ENCODE measurements at regions not wholly inside any gene's neighbourhood (a gene's known extent, or its start where the extent isn't known, plus 50 kb on each side); places are given as distances from the start of the nearest gene placed in this dataset.

DNA sequence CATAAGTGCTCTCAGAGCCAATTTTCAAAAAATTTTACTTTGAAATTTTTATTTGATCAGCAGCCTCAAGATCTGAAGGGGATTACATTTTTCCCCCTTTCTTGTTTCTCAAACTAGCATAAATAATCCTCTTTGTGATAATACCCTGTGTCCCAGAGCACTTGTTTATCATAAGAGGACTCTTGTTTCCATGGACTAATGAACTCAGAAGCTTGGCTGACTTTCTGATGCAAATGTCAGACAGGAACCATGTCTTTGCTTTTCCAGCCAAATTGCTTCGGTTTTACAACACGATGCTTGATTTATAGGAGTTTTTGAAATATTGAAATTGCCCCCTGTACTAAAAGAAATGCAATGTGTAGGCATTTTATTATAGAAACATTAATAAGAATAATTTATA, 859.3 kb upstream of the LCORL start:
- H4K8ac ChIP-seq (replicated peaks; ENCODE audit: insufficient read length, low read depth, low read length) = no peak overlapping the region
- Mint-ChIP-seq H3K27me3 (ENCODE audit: low read depth) (no peaks in the 10 kb centered on the region), H3K4me1 (peaks cover 6 to 8% of the 10 kb centered on the region in 2 experiments; a peak in 3 of 4 replicates), H3K36me3 (ENCODE audit: insufficient read depth in 1 of 3, low read depth in 3 of 3) (no peaks in the 10 kb centered on the region; a peak in 1 of 7 replicates), H3K9me3 (peaks cover 0 to 9% of the 10 kb centered on the region in 2 experiments; a peak in 2 of 5 replicates), H3K27ac (no peak overlapping the region), H3K4me3 (no peak overlapping the region)
- no peak overlapping the region for H3K18ac ChIP-seq (ENCODE audit: insufficient read length, low read depth, low read length)
- no peak overlapping the region for H3K14ac ChIP-seq (ENCODE audit: insufficient read depth, low read length)
- TF ChIP-seq, protein P1, sequence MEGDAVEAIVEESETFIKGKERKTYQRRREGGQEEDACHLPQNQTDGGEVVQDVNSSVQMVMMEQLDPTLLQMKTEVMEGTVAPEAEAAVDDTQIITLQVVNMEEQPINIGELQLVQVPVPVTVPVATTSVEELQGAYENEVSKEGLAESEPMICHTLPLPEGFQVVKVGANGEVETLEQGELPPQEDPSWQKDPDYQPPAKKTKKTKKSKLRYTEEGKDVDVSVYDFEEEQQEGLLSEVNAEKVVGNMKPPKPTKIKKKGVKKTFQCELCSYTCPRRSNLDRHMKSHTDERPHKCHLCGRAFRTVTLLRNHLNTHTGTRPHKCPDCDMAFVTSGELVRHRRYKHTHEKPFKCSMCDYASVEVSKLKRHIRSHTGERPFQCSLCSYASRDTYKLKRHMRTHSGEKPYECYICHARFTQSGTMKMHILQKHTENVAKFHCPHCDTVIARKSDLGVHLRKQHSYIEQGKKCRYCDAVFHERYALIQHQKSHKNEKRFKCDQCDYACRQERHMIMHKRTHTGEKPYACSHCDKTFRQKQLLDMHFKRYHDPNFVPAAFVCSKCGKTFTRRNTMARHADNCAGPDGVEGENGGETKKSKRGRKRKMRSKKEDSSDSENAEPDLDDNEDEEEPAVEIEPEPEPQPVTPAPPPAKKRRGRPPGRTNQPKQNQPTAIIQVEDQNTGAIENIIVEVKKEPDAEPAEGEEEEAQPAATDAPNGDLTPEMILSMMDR (conservative IDR thresholded peaks at IDR 0.05) = no peak
- H3K4me2 ChIP-seq (ENCODE audit: insufficient read depth, insufficient read length, low read length) = no peak overlapping the region
- H3K9me3 ChIP-seq (ENCODE audit: control insufficient read depth, low read depth, low read length) = no peaks in the 10 kb centered on the region
- no peak overlapping the region for H3K23ac ChIP-seq (ENCODE audit: insufficient read length, low read depth, low read length)
- no peak overlapping the region for H4K5ac ChIP-seq (ENCODE audit: insufficient read length, low read depth, low read length)
- no peak overlapping the region for H3K4ac ChIP-seq (ENCODE audit: low read depth, low read length)
- H4K91ac ChIP-seq (ENCODE audit: insufficient read length, low read depth, low read length) = no peak overlapping the region
- H3K79me1 ChIP-seq (ENCODE audit: insufficient read depth, low read depth, low read length, poor library complexity, severe bottlenecking) = no peaks in the 10 kb centered on the region
- H2BK12ac ChIP-seq (ENCODE audit: insufficient read length, low read depth, low read length) = no peak overlapping the region
- no peak overlapping the region for H2AFZ ChIP-seq (ENCODE audit: low read length)
- H2BK120ac ChIP-seq (ENCODE audit: low read depth, low read length, poor library complexity, severe bottlenecking) = no peak overlapping the region
- no peaks in the 10 kb centered on the region for H3K27me3 ChIP-seq (ENCODE audit: insufficient read depth, low read length)
- H3T11ph ChIP-seq (ENCODE audit: low read length) = no peak overlapping the region
- H3K79me2 ChIP-seq (ENCODE audit: insufficient read depth, low read length) = no peaks in the 10 kb centered on the region
- H3K27ac ChIP-seq (ENCODE audit: insufficient read length, low read depth, low read length) = no peak overlapping the region
- H3K23me2 ChIP-seq (ENCODE audit: insufficient read length, low read depth, low read length, poor library complexity, severe bottlenecking) = no peaks in the 10 kb centered on the region
- no peak for DNase-seq
- no peak overlapping the region for H2BK15ac ChIP-seq (ENCODE audit: low read depth, low read length)
- no peaks in the 10 kb centered on the region for H4K20me1 ChIP-seq (ENCODE audit: control insufficient read depth, insufficient read depth, insufficient read length)
- H3K4me1 ChIP-seq (ENCODE audit: insufficient read depth, low read length) = no peaks in the 10 kb centered on the region
- H2AK5ac ChIP-seq (ENCODE audit: insufficient read length, low read length) = no peak overlapping the region
- no CpG with 5 or more reads among the region's 2 CpGs for WGBS (ENCODE audit: extremely low coverage, insufficient read length, low lambda C conversion rate)
- H3K56ac ChIP-seq (ENCODE audit: insufficient read length, low read depth, low read length) = no peak overlapping the region
- H2BK20ac ChIP-seq (ENCODE audit: low read depth, low read length, poor library complexity, severe bottlenecking) = no peak overlapping the region
- H2BK5ac ChIP-seq (ENCODE audit: insufficient read length, low read length) = no peak overlapping the region
- H3K9ac ChIP-seq (ENCODE audit: extremely low read depth, insufficient read length, low read length) = no peak overlapping the region
